ENCODE measurements at regions not wholly inside any gene's neighbourhood (a gene's known extent, or its start where the extent isn't known, plus 50 kb on each side); places are given as distances from the start of the nearest gene placed in this dataset.

GRCh38 chr13:22226086-22226485, 555.2 kb downstream of the FGF9 start:
- H3K9me3 Mint-ChIP-seq = no peaks in the 10 kb centered on the region
- peaks cover 4% of the 10 kb centered on the region for H3K4me1 Mint-ChIP-seq
- no peak for DNase-seq (ENCODE audit: low read depth, low spot score)
- TF ChIP-seq CTCF (conservative IDR thresholded peaks at IDR 0.05) = no peak
- peaks cover 98% of the 10 kb centered on the region for H3K27me3 Mint-ChIP-seq (ENCODE audit: low read depth)
- no peak overlapping the region for H3K27ac Mint-ChIP-seq (ENCODE audit: unreplicated experiment)
- H3K36me3 Mint-ChIP-seq (ENCODE audit: low read depth) = no peaks in the 10 kb centered on the region
- H3K4me3 Mint-ChIP-seq = no peak overlapping the region

- no peak for TF ChIP-seq CTCF (conservative IDR thresholded peaks at IDR 0.05)
- H3K9me3 Mint-ChIP-seq = no peaks in the 10 kb centered on the region
- no peak for DNase-seq (ENCODE audit: low read depth, low spot score)
- H3K36me3 Mint-ChIP-seq (ENCODE audit: low read depth) = no peaks in the 10 kb centered on the region
- no peak overlapping the region for H3K27ac Mint-ChIP-seq (ENCODE audit: unreplicated experiment)
- peaks cover 96% of the 10 kb centered on the region for H3K27me3 Mint-ChIP-seq (ENCODE audit: low read depth)
- H3K4me1 Mint-ChIP-seq = peaks cover 4% of the 10 kb centered on the region
- H3K4me3 Mint-ChIP-seq = no peak overlapping the region
Observed at GRCh38 chr13:22227895-22228294, 557.0 kb downstream of the FGF9 start.

DNA sequence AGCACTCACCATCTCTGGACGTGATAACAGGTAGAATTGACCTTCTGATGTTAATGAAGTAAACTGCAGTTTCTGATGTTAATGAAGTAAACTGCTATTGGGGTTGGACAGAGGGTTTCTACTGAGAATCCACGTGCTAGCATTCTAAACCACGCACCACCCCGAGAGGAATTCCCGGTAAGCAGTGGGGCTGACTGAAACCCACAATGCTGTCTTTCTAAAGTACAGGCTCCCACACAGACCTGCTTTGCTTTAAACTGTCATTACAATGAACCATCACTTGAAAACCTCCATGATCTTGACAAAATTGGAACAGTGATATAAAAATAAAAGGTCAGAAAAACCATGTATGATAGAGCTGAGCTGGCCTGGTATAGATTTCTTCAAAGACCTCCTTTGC, 559.0 kb downstream of the FGF9 start:
- Mint-ChIP-seq H3K4me3 (no peak overlapping the region), H3K9me3 (no peaks in the 10 kb centered on the region), H3K27me3 (ENCODE audit: low read depth) (peaks cover 82% of the 10 kb centered on the region), H3K27ac (ENCODE audit: unreplicated experiment) (no peak overlapping the region), H3K36me3 (ENCODE audit: low read depth) (no peaks in the 10 kb centered on the region), H3K4me1 (peaks cover 6% of the 10 kb centered on the region)
- no peak for DNase-seq (ENCODE audit: low read depth, low spot score)
- no peak for TF ChIP-seq CTCF (conservative IDR thresholded peaks at IDR 0.05)

GRCh38 chr13:22232186-22232585, 561.3 kb downstream of the FGF9 start:
- H3K27me3 Mint-ChIP-seq (ENCODE audit: low read depth) = peaks cover 61% of the 10 kb centered on the region
- H3K4me1 Mint-ChIP-seq = peaks cover 12% of the 10 kb centered on the region
- H3K36me3 Mint-ChIP-seq (ENCODE audit: low read depth) = no peaks in the 10 kb centered on the region
- H3K9me3 Mint-ChIP-seq = no peaks in the 10 kb centered on the region
- no peak for DNase-seq (ENCODE audit: low read depth, low spot score)
- H3K27ac Mint-ChIP-seq (ENCODE audit: unreplicated experiment) = no peak overlapping the region
- no peak overlapping the region for H3K4me3 Mint-ChIP-seq
- no peak for TF ChIP-seq CTCF (conservative IDR thresholded peaks at IDR 0.05)

DNA sequence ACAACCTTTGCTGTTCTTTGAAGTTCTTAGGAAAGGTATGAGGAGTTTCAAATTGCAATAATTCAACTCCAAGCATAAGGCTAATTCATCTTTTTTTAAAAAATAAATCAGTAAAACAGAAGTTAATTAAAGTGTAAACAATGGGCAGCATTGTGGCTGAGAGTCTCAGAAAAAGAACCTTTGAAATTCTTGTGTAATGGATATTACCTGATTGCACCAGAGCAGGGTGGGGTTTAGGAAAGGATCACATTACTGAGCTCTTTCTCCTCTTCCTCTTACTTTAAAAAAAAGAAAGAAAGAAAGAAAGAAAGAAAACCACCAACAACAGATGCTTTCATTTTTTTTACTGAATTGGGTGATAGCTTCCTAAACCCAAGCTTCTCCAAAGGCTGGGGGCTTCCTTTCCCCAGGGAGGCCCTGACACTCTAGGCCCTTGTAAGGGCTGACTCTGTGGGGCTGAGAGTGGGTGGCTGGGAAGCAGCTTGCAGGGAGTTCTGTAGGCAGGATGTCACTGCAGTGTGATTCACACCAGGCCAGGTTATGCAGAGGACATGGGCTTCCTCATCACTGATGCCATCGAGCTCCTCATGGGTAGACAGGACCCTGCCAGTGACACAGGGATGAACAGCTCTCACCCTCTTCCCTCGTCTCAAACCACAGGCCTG, 564.5 kb downstream of the FGF9 start:
- DNase-seq (ENCODE audit: low read depth, low spot score) = no peak
- TF ChIP-seq CTCF (conservative IDR thresholded peaks at IDR 0.05) = no peak
- Mint-ChIP-seq H3K27me3 (ENCODE audit: low read depth) (peaks cover 53% of the 10 kb centered on the region), H3K27ac (ENCODE audit: unreplicated experiment) (no peak overlapping the region), H3K4me1 (peaks cover 14% of the 10 kb centered on the region), H3K36me3 (ENCODE audit: low read depth) (no peaks in the 10 kb centered on the region), H3K9me3 (no peaks in the 10 kb centered on the region), H3K4me3 (no peak overlapping the region)
